SU-DHL-6 (cell line): ENCODE measurements at regions not wholly inside any gene's neighbourhood (a gene's known extent, or its start where the extent isn't known, plus 50 kb on each side); places are given as distances from the start of the nearest gene placed in this dataset.

ENCODE experiments used
- H2AFZ ChIP-seq: fragments of 200-600 bp; sonication (generic); 2 replicates; pipeline ENCODE4 v1.6.1; 2014; ENCODE audit warnings: low read depth, mild to moderate bottlenecking, moderate library complexity, mixed read lengths, antibody characterized with exemption, low read length; ENCODE audit not compliant: severe bottlenecking
- H3F3A ChIP-seq: fragments of 200-600 bp; shearing (Covaris generic); 2 replicates; pipeline ENCODE4 v1.6.0; 2016; ENCODE audit warnings: antibody characterized with exemption, mild to moderate bottlenecking; ENCODE audit not compliant: insufficient read depth
- H3K27ac ChIP-seq: fragments of 200-600 bp; sonication (generic); 2 replicates; pipeline ENCODE4 v1.5.1; 2016; ENCODE audit warnings: low read depth, mild to moderate bottlenecking, low read length, moderate library complexity, mixed read lengths
- H3K27me3 ChIP-seq: fragments of 200-600 bp; sonication (generic), shearing (Covaris generic); 2 replicates; pipeline ENCODE4 v1.6.0; 2014; ENCODE audit warnings: mild to moderate bottlenecking, low read length
- H3K36me3 ChIP-seq: fragments of 200-600 bp; sonication (generic); 2 replicates; pipeline ENCODE4 v1.6.1; 2014; ENCODE audit warnings: mild to moderate bottlenecking, low read length, mixed read lengths
- H3K4me2 ChIP-seq: fragments of 300-600, 200-600 bp; shearing (Covaris generic), sonication (generic); 2 replicates; pipeline ENCODE4 v1.6.0; 2014; ENCODE audit warnings: low read length, low read depth, mild to moderate bottlenecking; ENCODE audit not compliant: poor library complexity, severe bottlenecking
- H3K4me3 ChIP-seq: fragments of 200-600 bp; sonication (generic); 2 replicates; pipeline ENCODE4 v1.5.1; 2014; ENCODE audit warnings: antibody characterized with exemption, low read length, mild to moderate bottlenecking, mixed read lengths; ENCODE audit not compliant: insufficient read depth, poor library complexity, severe bottlenecking
- H3K79me2 ChIP-seq: fragments of 200-600 bp; sonication (generic); 2 replicates; pipeline ENCODE4 v1.6.1; 2014; ENCODE audit warnings: mild to moderate bottlenecking, low read length, moderate library complexity; ENCODE audit not compliant: insufficient read depth
- H3K9ac ChIP-seq: fragments of 200-600 bp; sonication (generic); 2 replicates; pipeline ENCODE4 v1.7.0; 2014; ENCODE audit warnings: mild to moderate bottlenecking, low read length
- H3K9me2 ChIP-seq: fragments of 200-600 bp; sonication (generic); replicated peaks from 2 replicates; pipeline ENCODE4 v1.6.1; 2014; ENCODE audit warnings: low read length; ENCODE audit not compliant: insufficient read depth
- H3K9me3 ChIP-seq: fragments of 200-600 bp; sonication (generic); 2 replicates; pipeline ENCODE4 v1.6.1; 2014; ENCODE audit warnings: low read length, mixed read lengths; ENCODE audit not compliant: insufficient read depth
- H4K20me1 ChIP-seq: fragments of 200-600 bp; sonication (generic); 2 replicates; pipeline ENCODE4 v1.6.1; 2014; ENCODE audit warnings: low read depth, mild to moderate bottlenecking, antibody characterized with exemption, low read length, moderate library complexity, mixed read lengths
- CTCF ChIP-seq: fragments of 200-600 bp; sonication (generic); IDR thresholded peaks from one replicate; pipeline ENCODE4 v1.5.1; 2017; ENCODE audit warnings: antibody characterized with exemption, mild to moderate bottlenecking, low read length, moderate library complexity; ENCODE audit not compliant: insufficient read depth, poor library complexity, severe bottlenecking
- EZH2phosphoT487 ChIP-seq: fragments of 200-600 bp; sonication (generic), shearing (Covaris generic); conservative IDR thresholded peaks from 2 replicates; pipeline ENCODE4 v1.6.1; 2018; ENCODE audit warnings: mild to moderate bottlenecking, antibody characterized with exemption, low read length, moderate library complexity, mixed read lengths

DNA sequence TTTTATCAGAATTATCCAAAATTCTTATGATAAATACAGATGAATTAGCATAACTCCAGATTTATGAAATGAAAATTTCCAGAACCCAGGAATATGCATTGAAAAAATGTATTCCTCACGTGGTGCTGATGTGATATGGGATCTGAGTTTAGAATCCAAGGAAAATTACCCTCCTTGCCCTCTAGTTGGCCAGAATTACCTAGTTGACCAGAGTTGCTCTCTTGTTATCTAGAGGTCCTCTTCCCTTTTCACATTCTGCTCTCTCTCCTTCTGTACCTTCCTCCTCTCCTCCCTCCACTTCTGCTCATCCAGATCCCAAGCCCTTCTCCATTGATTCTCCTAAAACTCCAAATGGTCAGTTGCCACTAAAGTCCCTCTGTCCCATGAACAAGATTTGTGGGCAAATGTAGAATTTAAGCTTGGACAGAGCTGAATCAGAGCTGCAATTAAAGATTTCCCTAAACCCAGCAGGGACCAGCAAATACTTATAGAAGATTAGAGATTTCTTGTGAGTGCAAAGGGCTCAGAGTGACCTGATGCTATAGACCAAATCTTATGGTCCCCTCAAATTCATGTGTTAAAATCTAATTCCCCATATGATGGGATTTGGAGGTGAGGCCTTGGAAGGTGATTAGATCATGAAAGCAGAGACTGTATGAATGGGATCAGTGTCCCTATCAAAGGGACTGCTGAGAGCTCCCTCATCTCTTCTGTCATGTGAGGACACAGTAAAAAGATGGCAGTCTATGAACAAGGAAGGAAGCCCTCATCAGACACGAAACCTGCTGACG is 103.2 kb upstream of the IGLL5 start:
- Histone ChIP-seq H4K20me1 (no peaks in the 10 kb centered on the region), H3K4me3 (no peak overlapping the region), H3F3A (no peaks in the 10 kb centered on the region), H3K9me3 (no peaks in the 10 kb centered on the region), H3K27me3 (no peaks in the 10 kb centered on the region), H3K9me2 (no peaks in the 10 kb centered on the region), H3K79me2 (no peaks in the 10 kb centered on the region), H3K4me2 (no peak overlapping the region), H2AFZ (no peak overlapping the region), H3K9ac (no peak overlapping the region), H3K36me3 (no peaks in the 10 kb centered on the region), H3K27ac (no peak overlapping the region)
- no peak for TF ChIP-seq EZH2phosphoT487
- no peak for TF ChIP-seq CTCF

DNA sequence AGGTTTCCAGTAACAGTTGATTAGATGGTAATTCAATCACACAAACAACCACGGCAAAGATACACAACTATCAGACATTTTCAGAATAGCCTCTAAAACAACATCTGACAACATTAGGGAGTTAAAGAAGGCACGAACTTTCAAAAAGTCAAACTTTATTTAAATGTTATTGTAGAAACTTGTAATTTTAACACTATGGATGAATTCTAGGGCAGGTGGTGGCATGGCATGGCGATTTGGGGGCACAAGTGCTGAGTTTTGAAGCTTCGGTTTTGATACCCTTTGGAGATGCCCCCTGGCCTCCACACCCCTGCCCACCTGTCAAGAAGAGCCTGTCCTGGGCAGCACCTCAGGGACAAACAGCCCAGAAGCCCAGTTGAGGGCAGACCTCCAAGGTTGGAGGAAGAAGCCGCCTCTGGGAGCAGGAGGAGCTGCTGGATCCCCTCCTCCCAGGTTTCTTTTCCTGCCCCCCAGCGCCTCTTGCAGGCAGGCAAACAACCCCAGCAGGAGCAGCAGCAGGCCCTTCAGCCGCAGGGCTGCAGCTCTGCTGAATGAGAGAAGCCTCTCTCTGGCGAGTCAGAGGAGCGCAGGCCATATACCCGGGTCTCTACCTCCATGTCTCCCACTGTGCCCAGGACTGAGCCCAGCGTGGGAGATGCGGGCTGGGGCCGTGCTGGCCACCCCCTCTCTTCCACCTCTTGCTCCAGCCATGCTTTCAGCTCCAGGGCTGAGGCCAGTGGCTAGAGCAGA is 102.1 kb upstream of the IGLL5 start:
- Histone ChIP-seq H4K20me1 (no peaks in the 10 kb centered on the region), H3K4me3 (no peak overlapping the region), H2AFZ (no peak overlapping the region), H3K4me2 (no peak overlapping the region), H3K36me3 (no peaks in the 10 kb centered on the region), H3K27me3 (no peaks in the 10 kb centered on the region), H3K9me3 (no peaks in the 10 kb centered on the region), H3K27ac (no peak overlapping the region), H3K9me2 (no peaks in the 10 kb centered on the region), H3K79me2 (no peaks in the 10 kb centered on the region), H3K9ac (no peak overlapping the region), H3F3A (no peaks in the 10 kb centered on the region)
- TF ChIP-seq CTCF (no peak), EZH2phosphoT487 (no peak)

GRCh38 chr22:22786301-22787115 is 101.1 kb upstream of the IGLL5 start:
- Histone ChIP-seq H3F3A (no peaks in the 10 kb centered on the region), H3K36me3 (no peaks in the 10 kb centered on the region), H3K4me3 (no peak overlapping the region), H4K20me1 (no peaks in the 10 kb centered on the region), H3K27ac (no peak overlapping the region), H3K4me2 (no peak overlapping the region), H3K79me2 (no peaks in the 10 kb centered on the region), H3K9ac (no peak overlapping the region), H3K9me3 (no peaks in the 10 kb centered on the region), H3K27me3 (no peaks in the 10 kb centered on the region), H2AFZ (no peak overlapping the region), H3K9me2 (no peaks in the 10 kb centered on the region)
- no peak for TF ChIP-seq CTCF
- TF ChIP-seq EZH2phosphoT487: no peak
